HepG2 (cell line): ENCODE measurements at regions not wholly inside any gene's neighbourhood (a gene's known extent, or its start where the extent isn't known, plus 50 kb on each side); places are given as distances from the start of the nearest gene placed in this dataset.

ENCODE experiments used
- ATAC-seq: fragments of 200-7000 bp; cut with Tn5 transposase; 3 replicates; pipeline ENCODE4 v1.9.1; 2020; ENCODE audit warnings: mild to moderate bottlenecking, moderate library complexity
- BruUV-seq: library from RNA; stranded (reverse); fragments of 400-500 nt; replicated peaks from 2 replicates; lab custom pipeline; 2021; lab: Mats Ljungman, UMichigan
- CTCF ChIA-PET: fragments of 300-600 bp; formaldehyde crosslinking; extraction: SDS; loops from one replicate; lab custom pipeline; 2021; ENCODE audit warnings: low total read pairs, inconsistent platforms, low intra/inter-chr PET ratio; lab: Yijun Ruan, JAX
- POLR2A ChIA-PET: fragments of 350-600 bp; sonication (Branson Sonifier 250); formaldehyde crosslinking; loops from one replicate; lab custom pipeline; 2020; ENCODE audit warnings: antibody characterized with exemption, inconsistent platforms; lab: Yijun Ruan, JAX
- DNase-seq: peaks from one replicate; pipeline ENCODE4 v3.0.0-alpha.2; 2015; ENCODE audit warnings: low spot score
- FAIRE-seq: peaks from 3 replicates; lab custom pipeline; 2011; peaks lifted over from hg19 to GRCh38; lab: Jason Lieb, UNC
- H2AFZ ChIP-seq: one replicate; pipeline ENCODE4 v1.6.1; 2011; ENCODE audit warnings: low read length, inconsistent platforms
- H3K27ac ChIP-seq: fragments of 300-600 bp; 3 replicates; pipeline ENCODE4 v1.8.0; 2011; ENCODE audit warnings: mixed run types, mild to moderate bottlenecking, mixed read lengths, low read length, inconsistent platforms; ENCODE audit not compliant: insufficient read depth; ENCODE audit errors: extremely low read length
- H3K27me3 ChIP-seq, 2 experiments: fragments of 200-600 bp in 1 of 2; 2 replicates in 1 of 2; 3 replicates in 1 of 2; pipeline versions ENCODE4 v1.6.0 to v1.8.0; 2011; ENCODE audit warnings: low read length in 2 of 2, mild to moderate bottlenecking in 2 of 2, moderate library complexity in 2 of 2, inconsistent platforms in 1 of 2; ENCODE audit not compliant: insufficient read depth in 2 of 2, control insufficient read depth in 1 of 2
- H3K36me3 ChIP-seq, 2 experiments: fragments of 200-600 bp in 1 of 2; replicated peaks in 1 of 2; 2 replicates in 1 of 2; 3 replicates in 1 of 2; pipeline versions ENCODE4 v1.5.1 to v1.8.0; 2011; ENCODE audit warnings: low read length in 2 of 2, inconsistent platforms in 1 of 2; ENCODE audit not compliant: insufficient read depth in 2 of 2, control insufficient read depth in 1 of 2
- H3K4me1 ChIP-seq: 2 replicates; pipeline ENCODE4 v1.5.1; 2012; ENCODE audit warnings: low read length, inconsistent platforms; ENCODE audit not compliant: insufficient read depth
- H3K4me2 ChIP-seq: 2 replicates; pipeline ENCODE4 v1.6.0; 2011; ENCODE audit warnings: low read depth, low read length, inconsistent platforms
- H3K4me3 ChIP-seq, 3 experiments: fragments of 200-600 bp in 1 of 3; sonication (generic), shearing (Covaris generic) in 1 of 3; replicated peaks in 1 of 3; 2 replicates each; pipeline ENCODE4 v1.5.1; 2011 to 2016; ENCODE audit warnings: low read length in 3 of 3, inconsistent platforms in 2 of 3, low read depth in 2 of 3, mild to moderate bottlenecking in 2 of 3, control low read depth in 1 of 3, mixed read lengths in 1 of 3; ENCODE audit not compliant: insufficient read depth in 1 of 3
- H3K79me2 ChIP-seq: one replicate; pipeline ENCODE4 v1.6.1; 2011; ENCODE audit warnings: low read length, inconsistent platforms; ENCODE audit not compliant: insufficient read depth
- H3K9ac ChIP-seq: 2 replicates; pipeline ENCODE4 v1.6.0; 2011; ENCODE audit warnings: mild to moderate bottlenecking, low read depth, low read length, inconsistent platforms; ENCODE audit not compliant: insufficient read depth
- H3K9me3 ChIP-seq: 2 replicates; pipeline ENCODE4 v1.5.1; 2012; ENCODE audit warnings: mild to moderate bottlenecking, low read length
- H4K20me1 ChIP-seq: 2 replicates; pipeline ENCODE4 v1.6.0; 2011; ENCODE audit warnings: inconsistent platforms, mild to moderate bottlenecking, low read length, moderate library complexity; ENCODE audit not compliant: insufficient read depth
- ATF6 ChIP-seq: sonication (generic); formaldehyde crosslinking; conservative IDR thresholded peaks from 2 replicates; pipeline ENCODE4 v1.4.0; 2020; ENCODE audit warnings: missing genetic modification reagents
- ATRX ChIP-seq: sonication (generic); formaldehyde crosslinking; IDR thresholded peaks from 2 replicates; pipeline ENCODE4 v1.4.0; 2020; ENCODE audit warnings: missing genetic modification reagents, borderline replicate concordance
- CC2D1A ChIP-seq: sonication (generic); formaldehyde crosslinking; IDR thresholded peaks from 2 replicates; pipeline ENCODE4 v1.8.1; 2023; ENCODE audit warnings: mild to moderate bottlenecking, missing genetic modification reagents
- FOXK2 ChIP-seq: fragments of 450-650 bp; IDR thresholded peaks from 2 replicates; pipeline ENCODE4 v1.6.1; 2016
- FOXP1 ChIP-seq, 2 experiments: fragments of 450-650 bp in 1 of 2; IDR thresholded peaks; 2 replicates each; pipeline ENCODE4 v1.6.1; 2017 to 2018; ENCODE audit warnings: antibody characterized with exemption in 1 of 2
- HNF4A ChIP-seq: sonication (generic); formaldehyde crosslinking; IDR thresholded peaks from 2 replicates; pipeline ENCODE4 v1.4.0; 2020; ENCODE audit warnings: missing genetic modification reagents
- PHB2 ChIP-seq: fragments of 450-650 bp; IDR thresholded peaks from 2 replicates; pipeline ENCODE4 v1.6.1; 2018; ENCODE audit not compliant: partially characterized antibody
- PLRG1 ChIP-seq: fragments of 450-650 bp; conservative IDR thresholded peaks from 2 replicates; pipeline ENCODE4 v1.6.1; 2016
- RAD51 ChIP-seq: fragments of 450-650 bp; IDR thresholded peaks from 2 replicates; pipeline ENCODE4 v1.6.1; 2016; ENCODE audit warnings: borderline replicate concordance
- ZNF282 ChIP-seq: fragments of 450-650 bp; IDR thresholded peaks from 2 replicates; pipeline ENCODE4 v1.6.1; 2018; ENCODE audit not compliant: partially characterized antibody
- ZNF878 ChIP-seq: sonication (generic); formaldehyde crosslinking; IDR thresholded peaks from 2 replicates; pipeline ENCODE4 v1.8.1; 2023; ENCODE audit warnings: mild to moderate bottlenecking, missing genetic modification reagents, moderate library complexity
- ZSCAN21 ChIP-seq: sonication (generic); formaldehyde crosslinking; IDR thresholded peaks from 2 replicates; pipeline ENCODE4 v1.8.0; 2022; ENCODE audit warnings: mild to moderate bottlenecking, missing genetic modification reagents, moderate library complexity, borderline replicate concordance
- WGBS: methylation state at CpG from one replicate; pipeline ENCODE4 v1.1.6; 2017; ENCODE audit warnings: low lambda C conversion rate; 5-methylcytosine and 5-hydroxymethylcytosine counted together
- in situ Hi-C: cut with HindIII; loops from 2 replicates; pipeline ENCODE4 v1.10.0; 2017; ENCODE audit warnings: low pct_unique_long_range_greater_than_20kb; ENCODE audit not compliant: extremely low pct_ligation_motif_present
- intact Hi-C: fragments of 100-400 bp; cut with micrococcal nuclease; formaldehyde crosslinking; loops from one replicate; pipeline ENCODE4 v1.10.0; 2022; ENCODE audit not compliant: unreplicated experiment

GRCh38 chr2:67213270-67213670 is 183.9 kb upstream of the ETAA1 start:
- 46% methylated on average over 8 of the region's 8 CpGs for WGBS
- Histone ChIP-seq H2AFZ (no peak overlapping the region), H3K36me3 (no peaks in the 10 kb centered on the region), H3K4me1 (no peaks in the 10 kb centered on the region), H3K27me3 (no peaks in the 10 kb centered on the region), H3K27ac (no peak overlapping the region), H3K9me3 (no peaks in the 10 kb centered on the region), H3K79me2 (no peaks in the 10 kb centered on the region), H4K20me1 (no peaks in the 10 kb centered on the region), H3K9ac (no peak overlapping the region), H3K4me2 (no peak overlapping the region), H3K4me3 (no peak overlapping the region)
- DNase-seq (no peak), ATAC-seq (no peak), FAIRE-seq (no peak)
- POLR2A ChIA-PET = no interaction called here
- in situ Hi-C loops (loop anchor here (25.0 kb wide), 1 partner anchor 776 kb away; the partner anchor contains the start of gene MEIS1), intact Hi-C loops (loop anchor here (10.0 kb wide), 1 partner anchor 632 kb away; no protein-coding TSS in a partner anchor)
- CTCF ChIA-PET = no interaction called here
- no peak for TF ChIP-seq ZSCAN21 (CRISPR knock-in tag)
- TF ChIP-seq ATF6 (CRISPR knock-in tag) = no peak
- no peak for TF ChIP-seq CC2D1A (CRISPR knock-in tag)
- no peak for TF ChIP-seq ZNF878
- BruUV-seq = no TSS peak

- BruUV-seq = no TSS peak
- no peak overlapping the region for H3K4me3 ChIP-seq
- CTCF ChIA-PET = no interaction called here
- H3K79me2 ChIP-seq = no peaks in the 10 kb centered on the region
- no peaks in the 10 kb centered on the region for H3K27me3 ChIP-seq
- no peaks in the 10 kb centered on the region for H3K4me1 ChIP-seq
- POLR2A ChIA-PET = no interaction called here
- intact Hi-C loops (loop anchor here (2.0 to 10.0 kb wide), 4 partner anchors 231 to 1573 kb away; no protein-coding TSS in a partner anchor), in situ Hi-C loops (loop anchor here (25.0 kb wide), 1 partner anchor 777 kb away; the partner anchor contains the start of gene MEIS1)
- no peaks in the 10 kb centered on the region for H3K9me3 ChIP-seq
- WGBS = 57% methylated on average over 2 of the region's 2 CpGs
- H3K36me3 ChIP-seq = no peaks in the 10 kb centered on the region
- no peak overlapping the region for H3K27ac ChIP-seq
- no peak for FAIRE-seq
- no peak overlapping the region for H3K4me2 ChIP-seq
- H3K9ac ChIP-seq = no peak overlapping the region
- DNase-seq = no peak
- no peak overlapping the region for H2AFZ ChIP-seq
- H4K20me1 ChIP-seq = no peaks in the 10 kb centered on the region
- TF ChIP-seq HNF4A (CRISPR knock-in tag) (no peak), RAD51 (peak; percentile 26; the same call in 1 of the 2 replicates), FOXP1 (IDR thresholded peaks at IDR 0.05) (0 out of 2 replicates have a peak, but pooled peaks have one; percentile 8), FOXP1 (CRISPR knock-in tag; IDR thresholded peaks at IDR 0.05) (no peak), PHB2 (peak; percentile 26), PLRG1 (0 out of 2 replicates have a peak, but pooled peaks have one; percentile 17), ATRX (CRISPR knock-in tag) (no peak), ZNF282 (peak; percentile 44), FOXK2 (peak; percentile 23; the same call in 1 of the 2 replicates)
- no peak; the same call in 2 of the 3 replicates for ATAC-seq
Measured at GRCh38 chr2:67213677-67214402, 183.3 kb upstream of the ETAA1 start.
